Left hindlimb (tissue), 1 donor: ENCODE measurements at regions not wholly inside any gene's neighbourhood (a gene's known extent, or its start where the extent isn't known, plus 50 kb on each side); places are given as distances from the start of the nearest gene placed in this dataset.

Experiments used
- DNase-seq: peaks from one replicate; pipeline ENCODE4 v3.0.0-alpha.2; 2018

DNA sequence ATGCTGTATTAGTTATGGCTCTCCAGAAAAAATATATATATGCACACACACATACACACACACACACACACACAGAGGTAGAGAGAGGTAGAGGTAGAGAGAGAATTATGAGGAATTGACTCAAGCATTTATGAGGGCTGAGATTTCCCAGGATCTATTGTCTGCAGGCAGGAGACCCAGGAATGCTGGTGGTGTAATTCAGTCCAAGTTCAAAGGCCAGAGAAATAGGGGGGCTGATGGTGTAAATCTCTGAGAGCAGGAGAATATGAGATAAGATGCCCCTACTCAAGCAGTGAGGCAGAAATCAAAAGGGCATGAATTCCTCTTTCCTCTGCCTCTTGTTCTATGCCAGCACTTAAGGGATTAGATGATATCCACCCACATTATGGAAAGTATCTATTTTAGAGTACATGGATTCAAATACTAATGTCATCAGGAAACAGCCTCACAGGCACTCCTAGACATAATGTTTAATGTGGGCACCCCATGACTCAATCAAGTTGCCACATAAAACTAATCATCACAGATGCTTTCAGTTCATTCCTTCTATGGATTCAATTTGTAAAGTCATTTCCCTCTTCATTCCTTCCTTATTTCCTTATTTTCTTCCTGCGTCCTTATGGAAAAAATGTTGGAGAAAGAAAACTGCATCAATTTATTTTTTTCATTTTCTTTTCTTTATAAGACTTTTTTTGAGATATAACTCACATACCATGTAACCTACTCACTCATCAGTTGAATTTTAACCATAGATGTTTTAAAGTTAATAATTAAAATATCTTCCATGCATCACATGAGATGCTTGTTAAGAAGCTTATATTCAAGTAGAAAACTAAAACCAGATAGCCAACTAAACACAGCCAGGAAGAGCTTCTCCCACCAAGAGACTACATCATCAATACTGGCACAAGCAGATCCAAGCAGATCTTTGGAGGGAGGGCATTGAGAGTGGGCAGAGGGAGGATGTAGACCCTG lies 406.2 kb downstream of the MBD2 start:
- no peak for DNase-seq

GRCh38 chr18:53800171-53800570 lies 424.3 kb downstream of the MBD2 start:
- no peak for DNase-seq

GRCh38 chr18:53799134-53799533 lies 425.3 kb downstream of the MBD2 start:
- no peak for DNase-seq

DNA sequence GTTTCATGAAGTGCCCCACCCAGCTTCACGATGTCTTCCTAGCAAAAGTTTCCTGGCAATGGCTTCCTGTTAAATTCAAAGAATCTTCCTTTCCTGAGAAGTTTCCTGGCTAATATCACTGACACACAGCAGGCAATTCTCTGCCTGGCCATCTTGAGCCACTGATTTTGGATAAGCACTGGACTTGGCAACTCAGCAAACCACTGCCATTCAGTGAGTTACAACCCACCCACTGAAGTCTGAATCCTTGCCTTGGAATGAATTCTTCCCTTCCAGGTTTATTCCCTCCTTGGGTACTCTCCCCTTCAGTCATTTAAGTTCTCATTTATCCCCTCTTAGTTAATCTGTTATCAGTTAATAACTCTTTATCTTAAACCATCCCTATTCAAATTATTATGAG lies 426.0 kb downstream of the MBD2 start:
- no peak for DNase-seq

- no peak for DNase-seq
Observed at GRCh38 chr18:53797998-53798495, 426.4 kb downstream of the MBD2 start.

GRCh38 chr18:53796040-53796729 lies 428.3 kb downstream of the MBD2 start:
- DNase-seq = no peak

DNA sequence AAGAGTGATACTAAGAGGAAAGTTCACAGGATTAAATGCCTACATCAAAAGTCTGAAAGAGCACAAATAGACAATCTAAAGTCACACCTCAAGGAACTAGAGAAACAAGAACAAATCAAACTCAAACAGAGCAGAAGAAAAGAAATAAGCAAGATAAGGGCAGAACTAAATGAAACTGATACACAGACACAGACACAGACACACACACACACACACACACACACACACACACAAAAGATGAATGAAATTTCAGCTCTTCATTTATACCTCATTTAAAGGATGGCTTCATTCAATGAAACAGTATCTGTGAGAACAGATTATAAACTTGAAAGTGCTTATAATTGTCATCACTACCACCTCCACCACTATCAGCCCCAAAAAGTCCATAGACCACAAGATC lies 428.9 kb downstream of the MBD2 start:
- DNase-seq = no peak

DNA sequence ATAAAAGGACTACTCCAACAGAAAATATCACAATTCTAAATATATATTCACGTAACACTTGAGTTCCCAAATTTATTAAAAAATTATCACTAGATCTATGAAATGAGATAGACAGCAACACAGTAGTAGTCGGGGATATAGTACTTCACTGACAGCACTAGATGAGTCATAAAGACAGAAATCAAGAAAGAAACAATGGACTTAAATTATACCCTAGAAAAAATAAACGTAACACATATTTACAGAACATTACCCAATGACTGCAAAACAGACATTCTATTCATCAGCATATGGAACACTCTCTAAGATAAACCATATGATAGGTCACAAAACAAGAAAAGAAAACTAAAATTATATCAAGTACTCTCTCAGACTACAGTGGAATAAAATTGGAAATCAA lies 429.4 kb downstream of the MBD2 start:
- DNase-seq = no peak

- DNase-seq = no peak
Observed at GRCh38 chr18:53792762-53793161, 431.7 kb downstream of the MBD2 start.

DNA sequence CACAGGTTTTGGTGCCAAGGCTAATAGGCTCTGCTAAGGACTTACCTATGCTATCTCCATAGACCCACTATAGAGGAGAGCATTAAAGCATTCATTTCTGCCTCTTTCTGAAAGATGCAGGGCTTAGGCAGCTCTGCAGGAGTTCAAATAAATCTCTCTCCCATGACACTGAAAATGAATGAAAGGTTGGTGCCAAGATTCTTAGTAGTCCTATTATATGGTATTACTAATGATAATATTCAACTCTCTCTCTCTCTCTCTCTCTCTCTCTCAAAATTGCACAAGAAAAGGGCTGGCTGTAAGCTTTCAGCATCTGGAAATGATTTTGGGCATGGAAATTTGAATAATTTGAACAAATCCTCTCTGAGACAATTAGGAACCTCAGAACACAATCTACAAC lies 433.7 kb downstream of the MBD2 start:
- no peak for DNase-seq

GRCh38 chr18:53789376-53790247 lies 434.9 kb downstream of the MBD2 start:
- DNase-seq = no peak

- DNase-seq = no peak
Observed at GRCh38 chr18:53785811-53786210, 438.7 kb downstream of the MBD2 start.

DNA sequence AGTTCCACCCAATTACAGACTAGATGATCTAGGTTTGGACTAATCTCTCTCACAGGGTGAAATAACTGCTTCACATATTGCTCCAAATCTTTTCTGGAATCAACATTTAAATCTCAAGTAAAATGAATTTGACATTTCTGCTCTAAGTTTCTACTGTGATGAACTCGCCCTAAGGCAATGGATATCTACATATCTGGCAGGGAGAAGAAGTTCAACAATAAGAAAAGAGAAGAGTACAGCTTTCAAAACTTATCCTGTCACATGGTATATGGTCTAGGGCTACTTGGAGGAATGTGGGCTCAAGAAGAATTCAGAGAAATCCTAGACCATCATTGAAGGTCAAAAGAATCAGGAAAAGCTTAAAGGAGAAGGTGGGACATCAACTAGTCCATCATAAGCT lies 440.2 kb downstream of the MBD2 start:
- no peak for DNase-seq

DNA sequence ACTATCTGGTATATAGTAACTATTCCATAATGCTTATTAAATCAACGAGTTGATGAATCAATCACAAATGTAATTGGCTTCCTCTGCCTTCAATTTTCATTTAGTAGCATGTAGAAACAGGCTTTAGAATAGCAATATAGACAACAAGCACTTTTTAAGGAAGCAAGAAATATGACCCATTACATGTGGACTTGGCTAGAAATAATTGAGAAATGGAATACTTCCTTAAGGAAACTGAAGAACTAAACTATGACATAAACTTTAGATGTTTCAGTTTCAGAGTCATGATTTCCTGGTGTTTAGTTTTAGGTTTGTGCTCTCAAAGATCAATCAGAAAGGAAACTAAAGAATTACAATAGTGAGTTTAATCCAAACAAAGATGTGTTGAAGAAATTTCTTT lies 443.8 kb downstream of the MBD2 start:
- DNase-seq = no peak

GRCh38 chr18:53772293-53772692 lies 452.2 kb downstream of the MBD2 start:
- no peak for DNase-seq

- DNase-seq = no peak
Observed at GRCh38 chr18:53771664-53772063, 452.8 kb downstream of the MBD2 start.

- DNase-seq = no peak
Observed at GRCh38 chr18:53765211-53765610, 459.3 kb downstream of the MBD2 start.

GRCh38 chr18:53764086-53764485 lies 460.4 kb downstream of the MBD2 start:
- DNase-seq = no peak

- no peak for DNase-seq
Observed at GRCh38 chr18:53757328-53757727, 467.1 kb downstream of the MBD2 start.

GRCh38 chr18:53756610-53756972 lies 467.9 kb downstream of the MBD2 start:
- no peak for DNase-seq

GRCh38 chr18:53755914-53756609 lies 468.4 kb downstream of the MBD2 start:
- no peak for DNase-seq

GRCh38 chr18:53754154-53754553 lies 470.3 kb downstream of the MBD2 start:
- DNase-seq = no peak
